Loucy (cell line): ENCODE measurements at regions not wholly inside any gene's neighbourhood (a gene's known extent, or its start where the extent isn't known, plus 50 kb on each side); places are given as distances from the start of the nearest gene placed in this dataset.

ENCODE experiments used
- H2AFZ ChIP-seq: fragments of 200-600 bp; sonication (generic); 2 replicates; pipeline ENCODE4 v1.6.0; 2016; ENCODE audit warnings: antibody characterized with exemption, mild to moderate bottlenecking, low read length, moderate library complexity
- H3F3A ChIP-seq: fragments of 200-600 bp; 2 replicates; pipeline ENCODE4 v1.6.0; 2016; ENCODE audit warnings: antibody characterized with exemption, low read depth, mild to moderate bottlenecking
- H3K27me3 ChIP-seq: fragments of 200-600 bp; sonication (generic); 2 replicates; pipeline ENCODE4 v1.6.1; 2014; ENCODE audit warnings: low read length, mild to moderate bottlenecking; ENCODE audit not compliant: insufficient read depth, poor library complexity, severe bottlenecking
- H3K36me3 ChIP-seq: fragments of 200-600 bp; sonication (generic); 2 replicates; pipeline ENCODE4 v1.6.1; 2016; ENCODE audit warnings: low read length; ENCODE audit not compliant: insufficient read depth
- H3K4me1 ChIP-seq: fragments of 200-600 bp; sonication (generic); 2 replicates; pipeline ENCODE4 v1.5.1; 2014; ENCODE audit warnings: low read length, mild to moderate bottlenecking; ENCODE audit not compliant: insufficient read depth, poor library complexity, severe bottlenecking
- H3K4me2 ChIP-seq: fragments of 200-600 bp; sonication (generic); 2 replicates; pipeline ENCODE4 v1.6.0; 2014; ENCODE audit warnings: antibody characterized with exemption, low read length, low read depth, mild to moderate bottlenecking; ENCODE audit not compliant: poor library complexity, severe bottlenecking
- H3K4me3 ChIP-seq: fragments of 200-600 bp; sonication (generic); 2 replicates; pipeline ENCODE4 v1.5.1; 2014; ENCODE audit warnings: low read length, mild to moderate bottlenecking, mixed read lengths; ENCODE audit not compliant: poor library complexity, severe bottlenecking
- H3K79me2 ChIP-seq: fragments of 200-600 bp; sonication (generic); 2 replicates; pipeline ENCODE4 v1.6.1; 2014; ENCODE audit warnings: low read length; ENCODE audit not compliant: insufficient read depth
- H3K9ac ChIP-seq: fragments of 200-600 bp; sonication (generic); 2 replicates; pipeline ENCODE4 v1.6.0; 2014; ENCODE audit warnings: mild to moderate bottlenecking, low read depth, low read length, moderate library complexity; ENCODE audit not compliant: poor library complexity, severe bottlenecking
- H3K9me2 ChIP-seq: fragments of 200-600 bp; sonication (generic); replicated peaks from 2 replicates; pipeline ENCODE4 v1.6.1; 2016; ENCODE audit warnings: low read depth, low read length, mixed read lengths
- H3K9me3 ChIP-seq: fragments of 200-600 bp; sonication (generic); 2 replicates; pipeline ENCODE4 v1.6.1; 2014; ENCODE audit warnings: mild to moderate bottlenecking, antibody characterized with exemption, low read length, low read depth; ENCODE audit not compliant: insufficient read depth
- H4K20me1 ChIP-seq: fragments of 200-600 bp; sonication (generic); 2 replicates; pipeline ENCODE4 v1.6.0; 2014; ENCODE audit warnings: antibody characterized with exemption, low read length, mild to moderate bottlenecking; ENCODE audit not compliant: insufficient read depth, poor library complexity, severe bottlenecking
- EZH2phosphoT487 ChIP-seq: fragments of 200-600 bp; IDR thresholded peaks from 2 replicates; pipeline ENCODE4 v1.6.1; 2018; ENCODE audit warnings: antibody characterized with exemption, mild to moderate bottlenecking, moderate library complexity, borderline replicate concordance
- TF ChIP-seq, protein P1 (sequence below): fragments of 200-600 bp; sonication (generic); conservative IDR thresholded peaks from 2 replicates; pipeline ENCODE4 v1.5.1; 2014; ENCODE audit warnings: mild to moderate bottlenecking, antibody characterized with exemption, low read length

GRCh38 chr16:64421515-64421914 lies 700.3 kb downstream of the CDH11 start:
- no peak for TF ChIP-seq EZH2phosphoT487
- TF ChIP-seq, protein P1, sequence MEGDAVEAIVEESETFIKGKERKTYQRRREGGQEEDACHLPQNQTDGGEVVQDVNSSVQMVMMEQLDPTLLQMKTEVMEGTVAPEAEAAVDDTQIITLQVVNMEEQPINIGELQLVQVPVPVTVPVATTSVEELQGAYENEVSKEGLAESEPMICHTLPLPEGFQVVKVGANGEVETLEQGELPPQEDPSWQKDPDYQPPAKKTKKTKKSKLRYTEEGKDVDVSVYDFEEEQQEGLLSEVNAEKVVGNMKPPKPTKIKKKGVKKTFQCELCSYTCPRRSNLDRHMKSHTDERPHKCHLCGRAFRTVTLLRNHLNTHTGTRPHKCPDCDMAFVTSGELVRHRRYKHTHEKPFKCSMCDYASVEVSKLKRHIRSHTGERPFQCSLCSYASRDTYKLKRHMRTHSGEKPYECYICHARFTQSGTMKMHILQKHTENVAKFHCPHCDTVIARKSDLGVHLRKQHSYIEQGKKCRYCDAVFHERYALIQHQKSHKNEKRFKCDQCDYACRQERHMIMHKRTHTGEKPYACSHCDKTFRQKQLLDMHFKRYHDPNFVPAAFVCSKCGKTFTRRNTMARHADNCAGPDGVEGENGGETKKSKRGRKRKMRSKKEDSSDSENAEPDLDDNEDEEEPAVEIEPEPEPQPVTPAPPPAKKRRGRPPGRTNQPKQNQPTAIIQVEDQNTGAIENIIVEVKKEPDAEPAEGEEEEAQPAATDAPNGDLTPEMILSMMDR, result no peak
- H4K20me1 ChIP-seq, result no peaks in the 10 kb centered on the region
- no peaks in the 10 kb centered on the region for H3K4me1 ChIP-seq
- H3K9ac ChIP-seq, result no peak overlapping the region
- no peaks in the 10 kb centered on the region for H3K27me3 ChIP-seq
- H3K9me3 ChIP-seq, result no peaks in the 10 kb centered on the region
- no peaks in the 10 kb centered on the region for H3F3A ChIP-seq
- H3K4me2 ChIP-seq, result no peak overlapping the region
- H3K36me3 ChIP-seq, result no peaks in the 10 kb centered on the region
- H3K9me2 ChIP-seq, result no peaks in the 10 kb centered on the region
- no peaks in the 10 kb centered on the region for H3K79me2 ChIP-seq
- H2AFZ ChIP-seq, result no peak overlapping the region
- no peak overlapping the region for H3K4me3 ChIP-seq

DNA sequence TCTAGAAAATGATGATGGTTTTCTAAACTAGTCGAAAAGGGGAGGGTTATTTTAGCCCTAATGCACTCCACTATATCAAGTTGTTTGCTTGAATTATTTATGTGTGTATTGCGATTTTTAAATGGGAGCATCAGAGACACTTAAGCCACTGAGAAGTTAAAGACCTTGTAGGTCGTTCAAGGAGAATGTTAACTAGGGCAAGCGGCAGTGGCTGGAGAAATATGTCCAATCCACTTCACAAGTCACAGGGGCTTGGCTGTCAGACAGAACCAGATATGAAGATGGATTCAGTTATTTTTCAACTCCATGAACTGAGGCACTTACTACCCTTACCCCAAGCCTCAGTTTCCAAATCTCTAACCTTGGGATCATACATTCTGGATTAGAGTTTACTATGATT lies 702.0 kb downstream of the CDH11 start:
- Histone ChIP-seq H3K9ac (no peak overlapping the region), H3K27me3 (no peaks in the 10 kb centered on the region), H3K4me3 (no peak overlapping the region), H3K9me3 (no peaks in the 10 kb centered on the region), H3K36me3 (no peaks in the 10 kb centered on the region), H3K9me2 (no peaks in the 10 kb centered on the region), H3K4me1 (no peaks in the 10 kb centered on the region), H2AFZ (no peak overlapping the region), H3K4me2 (no peak overlapping the region), H3F3A (no peaks in the 10 kb centered on the region), H3K79me2 (no peaks in the 10 kb centered on the region), H4K20me1 (no peaks in the 10 kb centered on the region)
- no peak for TF ChIP-seq EZH2phosphoT487

DNA sequence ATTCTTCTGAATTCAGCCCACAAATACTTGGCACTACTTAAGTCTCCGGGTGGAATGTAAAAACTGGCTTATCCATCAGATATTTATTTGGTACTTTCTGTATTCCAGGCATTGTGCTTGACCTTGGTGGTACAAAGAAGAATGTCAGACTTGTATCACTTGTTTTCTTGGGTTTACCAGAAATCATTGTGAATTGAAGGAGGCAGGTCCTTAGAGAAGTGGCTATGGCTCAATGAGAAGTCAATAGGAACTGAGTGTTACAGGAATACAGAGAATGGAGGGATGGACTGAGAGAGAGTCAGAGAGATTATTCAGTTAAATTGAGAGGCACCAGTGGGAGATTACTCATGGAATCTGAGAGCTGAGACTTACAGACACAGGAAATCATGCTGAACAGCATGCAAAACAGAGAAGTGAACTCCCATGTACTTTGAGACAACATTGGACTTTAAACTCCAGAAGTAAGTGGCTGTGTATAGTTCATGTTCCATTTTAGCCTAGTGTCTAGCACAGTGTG lies 704.1 kb downstream of the CDH11 start:
- no peaks in the 10 kb centered on the region for H3F3A ChIP-seq
- H3K4me1 ChIP-seq, result no peaks in the 10 kb centered on the region
- no peak overlapping the region for H2AFZ ChIP-seq
- TF ChIP-seq, protein P1, result no peak
- TF ChIP-seq EZH2phosphoT487, result no peak
- H3K4me3 ChIP-seq, result no peak overlapping the region
- no peaks in the 10 kb centered on the region for H3K9me3 ChIP-seq
- H3K9me2 ChIP-seq, result no peaks in the 10 kb centered on the region
- no peak overlapping the region for H3K4me2 ChIP-seq
- no peaks in the 10 kb centered on the region for H3K36me3 ChIP-seq
- H4K20me1 ChIP-seq, result no peaks in the 10 kb centered on the region
- no peaks in the 10 kb centered on the region for H3K27me3 ChIP-seq
- no peaks in the 10 kb centered on the region for H3K79me2 ChIP-seq
- no peak overlapping the region for H3K9ac ChIP-seq

DNA sequence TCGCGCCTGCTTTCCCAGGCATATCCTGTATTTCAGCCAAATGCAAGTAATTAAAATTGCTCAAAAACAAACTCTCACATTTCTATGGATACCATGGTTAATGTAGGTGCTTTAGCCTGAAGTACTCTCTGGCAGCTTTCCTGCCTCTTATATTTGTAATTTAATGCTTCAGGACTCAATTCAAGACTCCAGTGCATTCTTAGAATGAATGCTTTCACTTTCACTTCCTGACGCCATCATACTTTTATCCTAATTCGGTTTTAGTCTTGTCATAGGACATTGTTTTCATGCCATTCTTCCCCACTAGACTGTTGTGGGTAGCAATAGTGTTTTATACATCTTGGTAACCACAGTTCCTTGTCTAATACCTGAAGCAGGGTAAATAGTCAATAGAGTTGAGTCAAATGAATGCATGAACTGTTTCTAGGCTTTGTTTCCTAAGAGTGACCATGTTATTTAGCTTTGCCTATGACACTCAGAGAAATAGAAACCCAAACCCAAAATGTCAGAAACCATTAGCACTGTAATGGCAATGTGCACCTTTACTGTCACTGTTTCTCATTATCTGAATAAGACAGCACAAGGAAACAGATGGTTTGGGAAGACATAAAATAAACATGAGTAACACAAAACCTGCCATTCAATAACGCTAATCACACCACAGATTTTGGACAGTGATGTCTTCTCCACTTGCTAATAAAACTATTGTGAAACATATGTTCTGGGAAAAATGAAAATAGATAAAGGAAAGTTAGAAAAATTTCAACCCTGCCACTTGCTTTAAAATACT lies 705.5 kb downstream of the CDH11 start:
- no peak overlapping the region for H3K9ac ChIP-seq
- H3K9me2 ChIP-seq, result no peaks in the 10 kb centered on the region
- no peaks in the 10 kb centered on the region for H3K36me3 ChIP-seq
- H3K9me3 ChIP-seq, result no peaks in the 10 kb centered on the region
- no peaks in the 10 kb centered on the region for H4K20me1 ChIP-seq
- H3K4me2 ChIP-seq, result no peak overlapping the region
- H3K27me3 ChIP-seq, result no peaks in the 10 kb centered on the region
- no peaks in the 10 kb centered on the region for H3K4me1 ChIP-seq
- peak overlapping the region; percentile 35 for H3K4me3 ChIP-seq
- H3K79me2 ChIP-seq, result no peaks in the 10 kb centered on the region
- no peaks in the 10 kb centered on the region for H3F3A ChIP-seq
- H2AFZ ChIP-seq, result no peak overlapping the region
- no peak for TF ChIP-seq EZH2phosphoT487
- TF ChIP-seq, protein P1, result no peak
